GM20431 (cell line): ENCODE measurements at regions not wholly inside any gene's neighbourhood (a gene's known extent, or its start where the extent isn't known, plus 50 kb on each side); places are given as distances from the start of the nearest gene placed in this dataset.

ENCODE experiments used
- in situ Hi-C: fragments of 300-500 bp; cut with MseI, MboI; formaldehyde crosslinking; loops from one replicate; pipeline ENCODE4 v1.15.0; 2020; ENCODE audit warnings: low sequenced_read_pairs; ENCODE audit not compliant: unreplicated experiment

GRCh38 chr15:81475926-81476325 lies 101.9 kb upstream of the TMC3 start:
- in situ Hi-C loops: no loop called here

- in situ Hi-C loops: no loop called here
These were observed 101.5 kb upstream of the TMC3 start for GRCh38 chr15:81475471-81475870.

GRCh38 chr15:81473946-81474345 lies 99.9 kb upstream of the TMC3 start:
- in situ Hi-C loops: no loop called here

GRCh38 chr15:81473177-81473576 lies 99.2 kb upstream of the TMC3 start:
- in situ Hi-C loops: no loop called here

- in situ Hi-C loops: no loop called here
These were observed 97.1 kb upstream of the TMC3 start for GRCh38 chr15:81471151-81471550.

GRCh38 chr15:81469154-81469553 lies 95.1 kb upstream of the TMC3 start:
- in situ Hi-C loops: no loop called here

GRCh38 chr15:81466741-81467140 lies 92.7 kb upstream of the TMC3 start:
- in situ Hi-C loops: no loop called here

- in situ Hi-C loops: no loop called here
These were observed 80.0 kb upstream of the TMC3 start for GRCh38 chr15:81454024-81454423.

GRCh38 chr15:81450721-81451120 lies 76.7 kb upstream of the TMC3 start:
- in situ Hi-C loops: no loop called here

- in situ Hi-C loops: no loop called here
These were observed 75.9 kb upstream of the TMC3 start for GRCh38 chr15:81449836-81450474.

GRCh38 chr15:81443040-81443820 lies 69.2 kb upstream of the TMC3 start:
- in situ Hi-C loops: no loop called here

GRCh38 chr15:81442454-81442853 lies 68.4 kb upstream of the TMC3 start:
- in situ Hi-C loops: no loop called here

- in situ Hi-C loops: no loop called here
These were observed 60.8 kb upstream of the TMC3 start for GRCh38 chr15:81434851-81435250.

- in situ Hi-C loops: no loop called here
These were observed 59.4 kb upstream of the TMC3 start for GRCh38 chr15:81433462-81433861.

- in situ Hi-C loops: no loop called here
These were observed 58.2 kb upstream of the TMC3 start for GRCh38 chr15:81432179-81432578.

GRCh38 chr15:81427176-81427575 lies 53.2 kb upstream of the TMC3 start:
- in situ Hi-C loops: no loop called here

GRCh38 chr15:81425905-81426304 lies 51.9 kb upstream of the TMC3 start:
- in situ Hi-C loops: no loop called here
